Activated naive CD8-positive, alpha-beta T cell treated with anti-CD3 and anti-CD28 coated beads for 36 hours (primary cell): ENCODE measurements at regions not wholly inside any gene's neighbourhood (a gene's known extent, or its start where the extent isn't known, plus 50 kb on each side); places are given as distances from the start of the nearest gene placed in this dataset.
"Not testable (repeated sequence)": the region's sequence is repeated elsewhere in the genome, so short reads cannot be mapped to it uniquely, and the experiment has no call there.

Experiments used
- DNase-seq: peaks from one replicate; pipeline ENCODE4 v3.0.0; 2021
- H3K27ac Mint-ChIP-seq: one replicate; pipeline ENCODE4 v1.8.0; 2022; ENCODE audit warnings: mild to moderate bottlenecking, moderate library complexity, mixed read lengths
- H3K27me3 Mint-ChIP-seq: one replicate; pipeline ENCODE4 v1.8.0; 2022; ENCODE audit warnings: mild to moderate bottlenecking, mixed read lengths
- H3K36me3 Mint-ChIP-seq: one replicate; pipeline ENCODE4 v1.8.0; 2021; ENCODE audit warnings: mild to moderate bottlenecking, mixed read lengths
- H3K4me1 Mint-ChIP-seq: one replicate; pipeline ENCODE4 v1.8.0; 2021; ENCODE audit warnings: mixed read lengths
- H3K4me3 Mint-ChIP-seq: one replicate; pipeline ENCODE4 v1.8.0; 2022; ENCODE audit warnings: mild to moderate bottlenecking, moderate library complexity, mixed read lengths
- H3K9me3 Mint-ChIP-seq: one replicate; pipeline ENCODE4 v1.8.0; 2022; ENCODE audit warnings: mixed read lengths

DNA sequence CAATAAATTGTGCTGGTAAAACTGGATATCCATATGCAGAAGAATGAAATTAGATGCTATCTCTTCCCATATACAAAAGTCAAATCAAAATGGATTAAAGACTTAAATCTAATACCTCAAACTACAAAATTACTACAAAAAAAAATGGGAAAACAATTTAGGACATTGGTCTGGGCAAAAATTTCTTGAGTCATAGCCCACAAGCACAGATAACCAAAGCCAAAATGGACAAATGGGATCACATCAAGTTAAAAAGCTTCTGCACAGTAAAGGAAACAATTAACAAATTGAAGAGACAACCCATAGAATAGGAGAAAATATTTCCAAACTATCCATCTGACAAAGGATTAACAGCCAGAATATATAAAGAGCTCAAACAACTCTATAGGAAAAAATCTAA, 264.6 kb downstream of the NUAK1 start:
- peaks cover 2% of the 10 kb centered on the region for H3K9me3 Mint-ChIP-seq
- no peak overlapping the region for H3K27ac Mint-ChIP-seq
- H3K4me1 Mint-ChIP-seq: no peaks in the 10 kb centered on the region
- H3K36me3 Mint-ChIP-seq: no peaks in the 10 kb centered on the region
- DNase-seq: no peak
- H3K27me3 Mint-ChIP-seq: peaks cover 4% of the 10 kb centered on the region
- no peak overlapping the region for H3K4me3 Mint-ChIP-seq

DNA sequence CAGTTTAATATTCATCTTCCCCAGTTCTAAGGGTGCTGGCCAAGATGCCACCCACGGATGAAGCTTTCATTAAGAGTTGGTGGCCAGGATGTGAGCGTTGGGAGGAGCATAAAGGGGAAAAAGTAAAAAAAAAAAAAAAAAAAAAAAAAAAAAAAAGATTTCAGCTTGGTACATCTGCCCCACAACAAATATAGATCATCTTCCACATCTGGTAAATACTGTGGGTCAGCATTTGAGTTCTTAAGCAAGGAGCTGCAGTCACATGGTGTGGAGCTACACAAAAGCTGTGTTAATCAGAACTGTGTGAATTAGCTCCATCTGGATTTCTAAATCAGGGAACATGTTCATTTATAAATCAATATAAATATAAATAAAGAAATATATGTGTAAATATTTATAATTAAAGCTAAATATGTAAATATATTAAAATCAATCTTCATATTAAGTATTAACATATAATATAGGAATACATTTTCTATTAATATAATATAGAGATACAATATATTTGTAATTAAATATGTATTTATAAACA, 262.3 kb downstream of the NUAK1 start:
- no peak for DNase-seq
- H3K4me1 Mint-ChIP-seq: no peaks in the 10 kb centered on the region
- H3K36me3 Mint-ChIP-seq: no peaks in the 10 kb centered on the region
- H3K4me3 Mint-ChIP-seq: no peak overlapping the region
- no peaks in the 10 kb centered on the region for H3K9me3 Mint-ChIP-seq
- no peak overlapping the region for H3K27ac Mint-ChIP-seq
- H3K27me3 Mint-ChIP-seq: peaks cover 8% of the 10 kb centered on the region

- Mint-ChIP-seq H3K36me3 (no peaks in the 10 kb centered on the region), H3K9me3 (no peaks in the 10 kb centered on the region), H3K27me3 (peaks cover 8% of the 10 kb centered on the region), H3K4me3 (no peak overlapping the region), H3K4me1 (no peaks in the 10 kb centered on the region), H3K27ac (no peak overlapping the region)
- DNase-seq: no peak
These were observed 259.8 kb downstream of the NUAK1 start for GRCh38 chr12:105878964-105879363.

- Mint-ChIP-seq H3K27me3 (peaks cover 4% of the 10 kb centered on the region), H3K27ac (no peak overlapping the region), H3K36me3 (no peaks in the 10 kb centered on the region), H3K4me3 (no peak overlapping the region), H3K9me3 (no peaks in the 10 kb centered on the region), H3K4me1 (no peaks in the 10 kb centered on the region)
- no peak for DNase-seq
These were observed 257.8 kb downstream of the NUAK1 start for GRCh38 chr12:105880824-105881388.

GRCh38 chr12:105882404-105882803, 256.4 kb downstream of the NUAK1 start:
- no peaks in the 10 kb centered on the region for H3K9me3 Mint-ChIP-seq

DNA sequence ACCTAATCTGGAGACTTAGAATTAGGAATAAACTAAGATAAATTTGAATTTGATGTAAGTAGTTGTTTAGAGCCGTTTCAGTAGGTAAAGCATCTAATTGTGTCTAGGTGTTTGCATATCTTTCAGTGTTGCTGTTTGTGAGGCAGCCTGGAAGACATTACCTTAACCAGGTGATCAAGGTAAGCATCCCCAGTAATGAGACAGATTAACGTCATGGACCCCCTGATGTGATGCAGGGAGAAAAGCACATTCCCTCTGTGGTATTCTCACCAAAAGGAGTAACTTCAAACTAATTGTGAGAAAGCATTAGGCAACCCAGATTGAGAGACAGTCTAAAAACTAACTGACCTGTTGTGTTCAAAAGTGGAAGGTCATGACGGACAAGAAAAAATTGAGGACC, 251.6 kb downstream of the NUAK1 start:
- no peak for DNase-seq
- H3K9me3 Mint-ChIP-seq: no peaks in the 10 kb centered on the region
- H3K4me1 Mint-ChIP-seq: no peaks in the 10 kb centered on the region
- H3K27me3 Mint-ChIP-seq: no peaks in the 10 kb centered on the region
- H3K27ac Mint-ChIP-seq: no peak overlapping the region
- no peaks in the 10 kb centered on the region for H3K36me3 Mint-ChIP-seq
- H3K4me3 Mint-ChIP-seq: no peak overlapping the region

More at GRCh38 chr12:105882404-105882803, 256.4 kb downstream of the NUAK1 start:
- no peak for DNase-seq
- H3K27me3 Mint-ChIP-seq: peaks cover 4% of the 10 kb centered on the region
- no peaks in the 10 kb centered on the region for H3K36me3 Mint-ChIP-seq
- no peak overlapping the region for H3K27ac Mint-ChIP-seq
- no peak overlapping the region for H3K4me3 Mint-ChIP-seq
- H3K4me1 Mint-ChIP-seq: no peaks in the 10 kb centered on the region

- no peaks in the 10 kb centered on the region for H3K9me3 Mint-ChIP-seq
- H3K4me3 Mint-ChIP-seq: no peak overlapping the region
- no peaks in the 10 kb centered on the region for H3K36me3 Mint-ChIP-seq
- no peaks in the 10 kb centered on the region for H3K4me1 Mint-ChIP-seq
- H3K27ac Mint-ChIP-seq: no peak overlapping the region
- no peaks in the 10 kb centered on the region for H3K27me3 Mint-ChIP-seq
- no peak for DNase-seq
These were observed 250.1 kb downstream of the NUAK1 start for GRCh38 chr12:105888696-105889095.

DNA sequence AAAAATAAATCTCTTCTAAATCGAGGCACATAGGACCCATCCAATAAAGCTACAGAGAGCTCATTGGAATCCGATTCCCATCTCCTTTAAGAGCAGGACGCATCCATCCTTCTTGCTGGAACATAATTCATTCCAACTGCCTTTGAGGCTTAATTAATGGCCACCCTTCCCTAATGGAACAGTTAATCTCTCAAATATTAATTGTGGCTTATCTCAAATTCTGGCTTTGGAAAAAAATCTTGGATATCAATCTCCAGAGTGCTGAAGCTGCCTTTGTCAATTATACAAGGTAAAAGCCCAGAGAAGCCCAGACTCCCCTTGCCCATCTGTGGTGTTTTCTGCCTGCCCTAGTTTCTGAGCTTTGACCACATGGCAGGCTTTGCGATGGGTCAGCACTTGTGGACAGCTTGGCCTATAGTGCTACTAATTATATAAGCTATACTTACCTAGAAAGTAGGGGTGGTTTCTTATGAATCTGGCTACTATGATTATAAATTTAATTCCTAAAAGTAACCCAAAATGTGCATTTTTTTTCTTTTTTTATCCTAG, 246.3 kb downstream of the NUAK1 start:
- Mint-ChIP-seq H3K9me3 (no peaks in the 10 kb centered on the region), H3K4me1 (no peaks in the 10 kb centered on the region), H3K36me3 (no peaks in the 10 kb centered on the region), H3K27ac (no peak overlapping the region), H3K27me3 (peaks cover 3% of the 10 kb centered on the region), H3K4me3 (no peak overlapping the region)
- DNase-seq: no peak

GRCh38 chr12:105895197-105895832, 243.4 kb downstream of the NUAK1 start:
- H3K4me3 Mint-ChIP-seq, H3K27me3 Mint-ChIP-seq, H3K36me3 Mint-ChIP-seq, H3K4me1 Mint-ChIP-seq, H3K27ac Mint-ChIP-seq, DNase-seq, H3K9me3 Mint-ChIP-seq: not testable (repeated sequence)

- Mint-ChIP-seq H3K4me1 (no peaks in the 10 kb centered on the region), H3K4me3 (no peak overlapping the region), H3K9me3 (no peaks in the 10 kb centered on the region), H3K36me3 (no peaks in the 10 kb centered on the region), H3K27me3 (peaks cover 3% of the 10 kb centered on the region), H3K27ac (no peak overlapping the region)
- no peak for DNase-seq
These were observed 241.4 kb downstream of the NUAK1 start for GRCh38 chr12:105897311-105897725.

- not testable (repeated sequence) for H3K4me3 Mint-ChIP-seq, DNase-seq, H3K36me3 Mint-ChIP-seq, H3K27me3 Mint-ChIP-seq, H3K4me1 Mint-ChIP-seq, H3K27ac Mint-ChIP-seq, H3K9me3 Mint-ChIP-seq
These were observed 240.5 kb downstream of the NUAK1 start for GRCh38 chr12:105898271-105898670.

GRCh38 chr12:105899589-105899988, 239.2 kb downstream of the NUAK1 start:
- Mint-ChIP-seq H3K27ac (no peak overlapping the region), H3K4me3 (no peak overlapping the region), H3K36me3 (no peaks in the 10 kb centered on the region), H3K9me3 (no peaks in the 10 kb centered on the region), H3K4me1 (no peaks in the 10 kb centered on the region), H3K27me3 (peaks cover 3% of the 10 kb centered on the region)
- no peak for DNase-seq

- Mint-ChIP-seq H3K4me1 (no peaks in the 10 kb centered on the region), H3K9me3 (no peaks in the 10 kb centered on the region), H3K27ac (no peak overlapping the region), H3K4me3 (no peak overlapping the region), H3K27me3 (no peaks in the 10 kb centered on the region), H3K36me3 (no peaks in the 10 kb centered on the region)
- DNase-seq: no peak
These were observed 232.2 kb downstream of the NUAK1 start for GRCh38 chr12:105906561-105906960.

DNA sequence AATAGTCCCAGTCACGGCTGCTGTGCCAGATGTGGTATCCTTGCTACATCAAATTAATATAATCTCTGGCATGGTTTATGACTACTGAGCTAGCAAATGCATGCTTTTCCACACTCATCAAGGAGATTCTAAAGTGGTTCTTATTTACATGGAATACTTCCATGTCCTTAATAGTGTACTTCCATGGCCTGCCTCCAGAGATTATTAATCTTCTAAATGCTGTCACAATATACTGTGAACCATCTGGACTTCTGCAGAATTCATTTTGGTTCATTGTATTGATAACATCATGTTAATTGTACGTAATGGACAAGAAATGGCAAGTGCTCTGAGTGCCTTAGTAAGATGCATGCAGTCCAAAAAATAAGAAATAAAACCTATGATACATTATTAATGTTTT, 230.8 kb downstream of the NUAK1 start:
- Mint-ChIP-seq H3K36me3 (no peaks in the 10 kb centered on the region), H3K27me3 (no peaks in the 10 kb centered on the region)

GRCh38 chr12:105910030-105910429, 228.7 kb downstream of the NUAK1 start:
- Mint-ChIP-seq H3K27ac (no peak overlapping the region), H3K4me3 (no peak overlapping the region), H3K4me1 (no peaks in the 10 kb centered on the region), H3K36me3 (no peaks in the 10 kb centered on the region), H3K9me3 (no peaks in the 10 kb centered on the region), H3K27me3 (no peaks in the 10 kb centered on the region)
- no peak for DNase-seq

More for the DNA sequence above, 230.8 kb downstream of the NUAK1 start:
- H3K4me1 Mint-ChIP-seq: no peaks in the 10 kb centered on the region
- DNase-seq: no peak
- H3K9me3 Mint-ChIP-seq: no peaks in the 10 kb centered on the region
- no peak overlapping the region for H3K27ac Mint-ChIP-seq
- no peak overlapping the region for H3K4me3 Mint-ChIP-seq

DNA sequence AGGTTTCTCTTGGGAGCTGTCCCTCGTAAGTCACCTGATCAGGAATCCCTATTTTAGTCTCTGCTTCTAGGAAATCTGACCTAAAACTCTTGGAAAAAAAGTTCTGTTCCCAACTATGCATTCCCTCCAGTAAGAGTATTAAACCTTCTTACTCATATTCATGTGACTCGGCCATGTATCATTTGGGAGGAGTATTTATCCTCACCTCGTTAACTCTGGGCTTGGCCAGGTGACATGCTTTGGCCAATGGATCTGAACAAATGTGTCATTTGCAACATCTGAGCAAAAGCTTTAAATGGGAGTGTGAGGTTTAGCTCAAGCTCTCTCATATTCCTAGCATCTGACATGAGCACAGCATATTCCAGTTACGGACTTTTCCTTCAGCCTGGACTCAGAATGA, 226.8 kb downstream of the NUAK1 start:
- Mint-ChIP-seq H3K9me3 (no peaks in the 10 kb centered on the region), H3K4me3 (no peak overlapping the region), H3K27me3 (no peaks in the 10 kb centered on the region), H3K36me3 (no peaks in the 10 kb centered on the region), H3K4me1 (no peaks in the 10 kb centered on the region), H3K27ac (no peak overlapping the region)
- no peak for DNase-seq
